DMS53 (cell line): ENCODE measurements at regions not wholly inside any gene's neighbourhood (a gene's known extent, or its start where the extent isn't known, plus 50 kb on each side); places are given as distances from the start of the nearest gene placed in this dataset.
A peak's percentile ranks its signal among the peaks of the same experiment; 100 is the strongest.

Experiments used
- DNase-seq: peaks from one replicate; lab custom pipeline; 2025; lab: John Stamatoyannopoulos, UW

- DNase-seq: no peak
Observed at GRCh38 chr2:11922294-11922693, 175.9 kb downstream of the LPIN1 start.

DNA sequence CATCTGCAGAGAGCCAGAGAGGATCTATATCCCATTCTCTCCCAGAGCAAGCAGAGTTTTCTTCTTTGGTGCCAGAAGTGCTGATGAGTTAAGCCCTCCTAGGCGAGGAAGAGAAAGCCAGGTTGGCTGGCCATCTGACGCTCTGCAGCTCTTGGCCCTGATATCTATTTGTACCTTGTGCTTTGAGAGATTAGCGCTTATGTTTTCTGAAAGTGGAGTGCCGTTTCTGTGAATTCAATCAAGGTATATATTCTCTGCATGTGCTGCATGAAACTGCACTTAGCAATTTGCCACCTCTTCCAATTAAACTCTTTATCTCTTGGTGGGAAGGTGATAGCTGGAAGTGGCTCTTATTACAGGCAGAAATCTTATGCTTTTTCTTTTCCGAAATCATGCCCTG, 177.5 kb downstream of the LPIN1 start:
- no peak for DNase-seq

DNA sequence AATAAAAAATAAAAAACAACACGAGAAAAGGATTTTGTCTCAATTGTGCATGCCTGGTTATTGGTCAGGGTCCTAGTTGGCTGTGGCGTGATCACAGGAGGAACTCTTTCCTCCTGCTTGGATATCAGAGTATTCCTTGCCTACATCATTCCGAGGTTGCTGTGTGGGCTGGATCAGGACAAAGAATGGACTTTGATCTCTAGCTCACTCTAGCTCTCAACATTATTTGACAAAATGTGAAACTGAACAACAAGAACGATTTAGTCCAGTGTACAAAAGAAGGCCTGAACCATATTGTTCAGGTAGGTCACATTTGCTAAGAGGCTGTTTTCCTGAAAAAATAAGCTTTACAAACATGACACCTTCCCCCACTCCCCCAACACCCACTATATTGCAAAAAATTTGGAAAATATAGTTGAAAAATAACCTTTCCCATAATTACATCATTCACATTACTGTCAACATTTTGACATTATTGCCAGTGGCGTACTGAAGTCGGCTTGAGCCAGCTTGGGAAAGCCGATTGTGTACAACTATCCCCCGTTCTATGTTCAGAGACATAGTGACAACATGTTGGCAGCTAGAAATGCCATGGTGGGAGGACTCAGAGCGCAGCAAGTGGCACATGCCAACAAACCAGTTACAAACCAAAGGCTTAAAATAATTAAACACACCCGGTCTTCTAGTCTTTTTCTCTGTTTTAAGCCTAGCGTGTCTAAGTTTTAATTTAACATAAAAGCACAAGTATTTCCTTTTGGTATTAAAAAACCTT, 179.0 kb downstream of the LPIN1 start:
- peak; percentile 50 for DNase-seq

GRCh38 chr2:11930211-11930761, 183.9 kb downstream of the LPIN1 start:
- peak; percentile 25 for DNase-seq

DNA sequence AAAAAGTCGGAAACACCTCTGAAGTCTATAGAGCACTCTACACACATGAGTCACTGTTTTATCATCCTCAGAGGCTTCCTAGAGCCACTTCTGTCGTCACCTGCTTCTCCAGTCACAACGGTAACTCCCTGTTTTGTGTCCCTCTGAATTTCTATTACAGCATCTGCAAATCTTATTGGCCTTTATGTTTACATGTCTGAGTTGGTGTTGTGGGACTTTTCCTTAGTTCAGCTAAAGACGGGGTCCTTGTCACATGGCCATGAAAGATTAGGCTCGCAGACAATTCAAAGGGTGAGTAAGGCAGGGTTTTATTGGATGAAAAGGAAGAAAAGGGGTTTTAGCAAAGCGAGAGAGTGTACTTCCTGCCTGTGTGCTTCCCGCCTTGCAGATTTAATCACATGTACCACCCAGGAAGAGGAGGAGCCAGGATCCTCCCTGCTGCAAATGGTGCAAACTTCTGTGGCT, 185.6 kb downstream of the LPIN1 start:
- DNase-seq: peak; percentile 86

GRCh38 chr2:11932962-11933361, 186.5 kb downstream of the LPIN1 start:
- DNase-seq: no peak

GRCh38 chr2:11933854-11934253, 187.4 kb downstream of the LPIN1 start:
- no peak for DNase-seq

DNA sequence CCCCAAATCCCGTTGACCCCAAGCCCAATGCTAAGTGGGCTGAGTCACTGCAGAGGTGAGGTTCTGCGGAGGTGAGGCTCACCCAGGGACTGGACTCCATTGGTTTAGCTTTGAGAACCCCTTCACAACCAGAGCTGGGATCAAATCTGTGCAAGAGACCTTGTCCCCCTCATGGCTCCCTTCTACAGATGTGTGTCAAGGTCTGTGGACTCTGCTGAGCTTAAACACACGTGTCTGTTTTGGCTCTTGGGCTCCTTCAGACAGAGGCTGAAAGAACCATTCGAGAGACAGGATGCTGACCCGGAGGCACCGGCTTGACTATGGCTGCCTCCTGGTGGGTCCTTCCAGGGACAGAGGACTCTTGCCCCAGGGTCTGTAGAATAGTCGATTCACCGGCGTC, 190.3 kb downstream of the LPIN1 start:
- no peak for DNase-seq

DNA sequence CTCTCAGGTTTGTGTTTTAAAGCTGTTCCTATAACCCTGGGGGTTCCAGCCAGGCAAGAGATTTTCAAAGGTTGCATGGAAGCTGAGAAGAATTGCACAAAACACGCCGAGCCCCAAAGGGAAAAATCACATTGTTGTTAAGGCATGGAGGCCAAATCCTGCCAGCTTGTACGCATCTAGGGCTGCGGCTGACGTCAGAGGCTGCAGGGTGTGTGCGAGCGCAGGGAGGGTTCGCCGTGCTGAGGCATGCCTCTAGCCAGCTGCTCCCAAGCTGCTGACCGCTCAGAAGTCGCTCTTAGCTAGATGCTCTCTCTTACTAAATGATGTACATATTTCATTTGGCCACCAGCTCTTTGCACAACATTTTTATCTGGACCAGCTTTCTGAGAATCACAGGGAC, 191.8 kb downstream of the LPIN1 start:
- DNase-seq: no peak

GRCh38 chr2:11939523-11939922, 193.1 kb downstream of the LPIN1 start:
- no peak for DNase-seq

- no peak for DNase-seq
Observed at GRCh38 chr2:11940121-11940743, 193.8 kb downstream of the LPIN1 start.

DNA sequence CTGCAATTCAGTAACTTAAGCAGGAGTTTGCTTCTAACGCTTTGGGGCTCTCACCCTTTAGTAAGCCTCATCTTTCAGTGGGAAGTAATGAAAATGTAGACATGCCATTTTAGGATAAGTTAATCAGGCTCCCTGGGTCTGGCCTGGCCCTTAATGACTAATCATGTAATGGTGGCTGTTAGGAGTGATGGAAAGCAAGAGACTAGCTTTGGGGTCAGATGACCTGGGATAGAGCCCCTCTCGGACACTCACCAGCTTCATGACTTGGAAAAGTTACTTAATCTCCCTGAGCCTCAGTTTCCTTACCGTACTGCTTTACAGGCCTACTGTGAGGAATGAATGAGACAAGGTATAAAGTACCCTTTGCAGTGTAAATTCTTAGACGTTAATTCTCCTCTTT, 194.4 kb downstream of the LPIN1 start:
- DNase-seq: no peak

DNA sequence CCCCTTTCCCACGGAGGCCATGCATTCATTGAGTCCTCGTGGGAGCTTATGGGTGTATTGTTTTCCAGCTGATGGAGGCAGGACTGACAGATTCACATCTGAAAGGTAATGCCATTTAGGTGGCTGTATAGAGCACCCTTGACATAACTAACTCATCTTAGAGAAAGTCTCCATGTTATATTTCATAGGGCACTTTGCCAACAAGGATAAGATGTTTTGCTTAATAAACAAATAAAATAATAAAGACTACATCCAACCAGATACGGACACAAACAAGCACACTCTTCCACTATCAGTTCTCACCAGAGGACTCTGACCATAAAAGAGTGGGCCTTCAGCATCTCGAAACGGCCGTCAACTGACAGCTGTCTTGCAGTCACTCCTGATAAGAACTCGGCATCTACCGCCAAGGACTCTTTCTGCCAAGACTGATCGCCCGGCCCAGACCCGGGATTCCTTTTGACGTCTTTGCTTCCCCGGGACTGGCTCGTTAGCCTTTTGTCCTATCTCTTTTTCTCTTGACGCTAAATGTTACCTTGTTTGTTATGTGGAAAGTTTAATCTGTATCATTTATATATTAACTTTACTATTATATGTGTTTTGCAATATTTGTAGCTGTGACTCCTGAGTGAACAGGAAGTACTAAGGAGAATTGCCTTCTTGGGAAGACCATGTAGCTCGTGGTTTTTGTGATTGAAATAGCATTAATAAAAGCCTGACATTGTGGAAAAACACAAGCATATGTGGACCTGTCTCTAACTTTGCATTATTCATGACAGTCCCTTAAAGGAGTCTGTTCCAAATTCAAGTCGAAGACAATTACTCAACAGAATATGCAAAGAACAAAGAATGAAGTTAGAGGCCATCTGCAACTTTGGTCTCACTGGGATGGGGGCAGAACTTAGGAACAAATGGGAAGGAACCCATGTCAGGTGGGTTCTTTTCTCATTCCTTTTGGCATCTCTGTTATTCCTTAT, 195.1 kb downstream of the LPIN1 start:
- no peak for DNase-seq

DNA sequence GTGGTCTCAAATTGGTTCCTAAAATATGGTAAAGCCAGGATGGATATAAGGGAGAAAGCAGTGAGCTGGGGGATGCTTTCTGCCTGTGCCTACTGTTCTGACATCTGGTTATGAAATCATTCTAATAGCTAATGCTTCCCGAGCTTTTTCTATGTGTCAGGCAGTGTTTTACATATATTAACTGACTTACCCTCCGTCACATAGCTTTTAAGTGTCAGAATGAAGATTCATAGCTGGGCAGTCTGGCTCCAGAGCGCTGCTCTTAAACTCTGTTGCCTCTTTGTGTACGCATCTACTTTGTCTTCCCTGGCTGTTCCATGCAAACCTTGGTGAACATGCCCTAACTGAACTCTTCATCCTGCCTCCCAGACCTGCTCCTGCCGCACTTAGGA, 195.7 kb downstream of the LPIN1 start:
- no peak for DNase-seq

GRCh38 chr2:11944311-11944710, 197.9 kb downstream of the LPIN1 start:
- no peak for DNase-seq

DNA sequence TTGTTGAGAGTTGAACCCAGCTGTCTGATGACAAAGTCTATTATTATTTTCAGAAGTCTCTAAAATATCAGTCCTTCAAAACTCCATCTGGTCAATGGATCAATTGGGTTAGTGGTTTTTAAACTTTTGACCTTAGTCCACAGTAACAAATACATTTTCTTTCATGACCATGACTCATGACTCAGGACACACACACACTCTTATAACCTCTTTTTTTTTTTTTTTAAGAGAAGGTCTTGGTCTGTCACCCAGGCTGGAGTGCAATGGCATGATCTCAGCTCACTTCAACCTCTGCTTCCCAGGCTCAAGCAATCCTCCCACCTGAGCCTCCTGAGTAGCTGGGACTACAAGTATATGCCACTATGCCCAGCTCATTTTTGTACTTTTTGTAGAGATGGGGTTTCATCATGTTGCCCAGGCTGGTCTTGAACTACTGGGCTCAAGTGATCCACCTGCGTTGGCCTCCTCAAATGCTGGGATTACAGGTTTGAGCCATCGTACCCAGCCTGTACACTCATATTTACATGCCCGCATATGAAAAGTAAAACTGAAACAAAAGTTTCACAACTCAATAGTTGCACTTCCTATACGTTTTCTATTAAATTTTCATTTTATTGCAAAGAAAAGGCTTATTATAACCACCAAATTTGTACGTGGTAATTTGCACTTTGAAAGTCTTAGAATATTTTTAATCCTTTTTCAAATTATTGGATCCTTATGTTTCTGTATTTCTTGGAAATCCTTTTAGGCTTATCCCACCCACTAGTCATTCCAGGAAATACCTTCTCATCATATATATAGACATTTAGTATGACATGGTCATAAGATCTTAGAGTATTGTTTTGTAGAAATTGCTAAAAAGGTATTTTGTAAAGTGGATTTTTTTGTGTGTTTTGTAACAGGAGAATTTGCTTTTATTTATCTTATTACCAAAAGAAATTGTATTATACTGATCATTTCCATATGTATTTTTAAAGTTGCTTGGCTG, 199.0 kb downstream of the LPIN1 start:
- no peak for DNase-seq

DNA sequence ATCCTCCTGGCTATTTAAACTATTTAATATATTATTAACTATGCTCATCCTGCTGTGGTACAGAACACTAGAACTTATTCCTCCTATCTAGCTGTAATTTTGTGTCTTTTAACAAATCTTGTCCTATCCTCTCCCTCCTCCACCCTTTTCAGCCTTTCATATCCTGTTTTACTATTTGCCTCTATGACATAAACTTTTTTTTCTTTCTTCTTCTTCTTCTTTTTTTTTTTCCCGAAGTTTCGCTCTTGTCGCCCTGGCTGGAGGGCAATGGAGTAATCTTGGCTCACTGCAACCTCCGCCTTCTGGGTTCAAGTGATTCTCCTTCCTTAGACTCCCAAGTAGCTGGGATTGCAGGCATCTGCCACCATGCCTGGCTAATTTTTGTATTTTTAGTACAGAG, 201.5 kb downstream of the LPIN1 start:
- DNase-seq: no peak

GRCh38 chr2:11949732-11950523, 203.5 kb downstream of the LPIN1 start:
- DNase-seq: no peak

- DNase-seq: no peak
Observed at GRCh38 chr2:11950896-11951295, 204.5 kb downstream of the LPIN1 start.

GRCh38 chr2:11951492-11951891, 205.1 kb downstream of the LPIN1 start:
- DNase-seq: peak; percentile 62
